DMS53 treated with DMSO at 0.1 percent for 48 hours (cell line): ENCODE measurements at regions not wholly inside any gene's neighbourhood (a gene's known extent, or its start where the extent isn't known, plus 50 kb on each side); places are given as distances from the start of the nearest gene placed in this dataset.
A peak's percentile ranks its signal among the peaks of the same experiment; 100 is the strongest.
"Not testable (repeated sequence)": the region's sequence is repeated elsewhere in the genome, so short reads cannot be mapped to it uniquely, and the experiment has no call there.

Experiments
- DNase-seq: peaks from one replicate; lab custom pipeline; 2025; ENCODE audit not compliant: unreplicated experiment; lab: John Stamatoyannopoulos, UW

DNA sequence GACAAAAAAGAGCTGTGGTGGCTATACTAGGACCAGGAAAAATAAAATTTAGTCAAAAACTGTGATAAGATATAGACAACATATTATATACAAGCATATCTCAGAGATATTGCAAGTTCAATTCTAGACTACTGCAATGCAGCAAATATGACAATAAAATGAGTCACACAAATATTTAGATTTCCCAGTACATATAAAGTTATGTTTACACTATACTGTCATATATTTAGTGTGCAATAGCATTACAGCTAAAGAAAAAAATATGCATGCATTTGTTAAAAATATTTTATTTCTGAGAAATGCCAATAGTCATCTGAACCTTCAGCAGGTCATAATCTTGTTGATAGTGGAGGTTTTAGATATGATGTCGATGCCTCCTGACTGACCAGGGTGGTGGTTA, 72.1 kb downstream of the AKR1C4 start:
- no peak for DNase-seq

DNA sequence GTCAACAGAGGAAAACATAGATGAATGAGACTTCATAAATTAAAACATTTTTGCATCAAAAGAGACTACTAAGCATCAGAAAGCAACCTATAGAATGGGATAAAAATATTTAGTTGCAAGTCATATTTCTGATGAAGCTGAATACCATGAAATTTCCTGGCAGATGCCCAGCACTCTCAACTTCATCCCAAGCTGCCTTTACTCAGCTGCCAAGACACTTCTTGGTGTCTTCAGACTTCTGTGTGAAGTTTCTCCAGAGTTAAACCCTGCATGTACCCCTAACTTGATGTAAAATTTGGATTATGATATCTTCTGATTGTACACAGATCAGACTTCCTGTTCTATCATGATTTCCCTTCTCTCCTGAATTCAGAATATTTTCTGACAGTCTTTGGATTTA, 73.2 kb downstream of the AKR1C4 start:
- DNase-seq: no peak

DNA sequence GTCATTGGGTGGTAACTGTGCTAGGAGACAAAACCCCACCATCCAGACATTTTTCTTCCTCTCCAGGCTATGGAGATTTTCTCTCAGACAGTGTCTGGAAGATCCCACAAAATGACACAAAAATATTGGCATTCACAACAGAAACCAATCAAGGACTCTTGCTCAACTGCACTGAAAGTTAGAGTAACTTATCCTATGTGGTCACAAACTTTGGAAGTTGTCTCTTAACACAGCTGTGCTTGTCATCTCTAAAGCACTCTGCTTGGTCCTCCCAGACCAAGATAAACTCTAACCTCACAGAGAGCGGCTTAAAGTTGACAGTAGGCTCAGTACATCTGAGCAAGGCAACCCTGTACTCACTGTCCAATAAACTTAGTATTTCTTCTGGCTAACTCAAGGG, 74.9 kb downstream of the AKR1C4 start:
- no peak for DNase-seq

DNA sequence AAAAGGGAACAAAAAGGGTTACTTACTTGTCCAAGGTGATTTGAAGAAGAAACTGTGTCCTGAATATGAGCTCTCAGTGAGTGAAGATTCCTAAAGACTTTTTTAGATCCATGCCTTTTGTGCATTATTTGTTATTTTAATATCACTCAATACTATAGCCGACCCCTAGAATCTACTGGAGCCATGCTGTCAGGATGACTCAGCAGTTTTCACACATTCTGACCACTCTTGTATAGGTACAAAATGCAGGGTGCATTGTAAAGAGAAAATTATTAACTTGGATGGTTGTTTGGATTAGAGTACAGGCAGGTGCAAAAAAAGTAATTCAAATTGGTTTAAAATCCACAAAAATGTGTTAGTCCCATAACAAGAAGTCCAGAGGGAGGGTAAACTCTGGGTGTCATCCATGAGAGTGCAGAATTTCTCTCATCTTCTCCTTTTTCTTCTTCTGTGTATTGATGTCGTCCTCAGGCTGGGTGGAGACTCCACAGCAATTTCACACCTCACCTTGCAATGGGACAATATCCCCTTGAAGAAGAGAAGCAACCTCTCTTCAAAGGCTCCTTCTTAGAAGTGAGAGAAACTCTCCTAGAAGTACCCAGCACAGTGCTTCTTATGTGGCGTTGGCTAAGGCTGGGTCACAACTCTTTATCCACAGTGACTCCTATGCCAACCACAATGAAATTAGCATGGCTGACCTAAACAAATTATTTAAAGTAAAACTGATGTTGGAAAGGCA, 75.6 kb downstream of the AKR1C4 start:
- DNase-seq: no peak

DNA sequence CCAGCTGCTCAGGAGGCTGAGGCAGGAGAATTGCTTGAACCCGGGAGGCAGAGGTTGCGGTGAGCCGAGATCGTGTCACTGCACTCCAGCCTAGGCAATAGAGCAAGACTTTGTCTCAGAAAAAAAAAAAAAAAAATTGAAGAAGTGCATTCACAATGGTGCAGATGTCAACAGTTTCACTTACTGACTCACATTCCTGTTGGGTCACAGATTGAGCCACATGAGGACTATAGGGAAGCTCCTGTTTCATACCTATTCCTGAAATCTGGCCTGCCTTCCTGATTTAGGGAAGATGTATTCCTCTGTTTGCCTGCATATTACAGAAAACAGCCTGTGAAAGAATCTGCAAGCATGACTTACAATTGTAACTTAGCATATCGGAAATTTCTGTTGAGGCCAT, 78.2 kb downstream of the AKR1C4 start:
- no peak for DNase-seq

DNA sequence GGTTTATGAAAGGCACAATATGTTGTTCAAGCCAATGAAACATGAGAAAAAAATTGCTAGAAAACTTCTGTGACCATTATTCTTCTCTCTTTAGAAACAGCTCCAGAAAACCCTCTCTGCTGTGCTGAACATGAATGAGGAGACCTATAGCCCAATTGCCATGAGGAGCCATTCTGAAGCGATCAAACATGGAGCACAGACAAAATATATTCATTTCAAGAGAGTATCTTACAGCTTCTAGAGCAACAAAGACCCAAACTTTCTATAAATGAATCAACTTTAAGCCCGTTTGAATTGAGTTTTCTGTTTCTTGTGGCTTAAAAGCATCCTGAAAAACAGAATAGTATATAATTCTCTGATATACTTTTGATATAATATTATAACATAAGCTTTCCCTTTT, 83.4 kb upstream of the UCN3 start:
- DNase-seq: no peak

DNA sequence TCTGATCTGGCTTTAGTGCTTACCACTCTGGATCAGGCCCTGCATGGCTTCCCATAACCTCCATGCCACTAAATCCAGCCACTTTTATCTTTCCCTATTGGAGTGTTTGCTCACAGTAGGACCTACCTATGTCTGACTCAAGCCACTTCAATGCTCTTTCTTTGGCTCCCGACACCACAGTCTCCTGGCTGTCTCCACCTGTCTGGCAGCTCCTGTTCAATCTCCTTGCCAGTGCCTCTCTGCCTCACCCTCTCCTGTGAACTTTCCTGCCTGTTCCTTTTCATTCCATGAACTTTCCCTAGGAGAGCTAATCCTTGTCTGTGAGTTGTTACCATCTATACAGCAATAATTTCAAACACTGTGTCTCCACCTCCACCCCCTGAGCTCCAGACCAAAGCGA, 82.6 kb upstream of the UCN3 start:
- DNase-seq: no peak

DNA sequence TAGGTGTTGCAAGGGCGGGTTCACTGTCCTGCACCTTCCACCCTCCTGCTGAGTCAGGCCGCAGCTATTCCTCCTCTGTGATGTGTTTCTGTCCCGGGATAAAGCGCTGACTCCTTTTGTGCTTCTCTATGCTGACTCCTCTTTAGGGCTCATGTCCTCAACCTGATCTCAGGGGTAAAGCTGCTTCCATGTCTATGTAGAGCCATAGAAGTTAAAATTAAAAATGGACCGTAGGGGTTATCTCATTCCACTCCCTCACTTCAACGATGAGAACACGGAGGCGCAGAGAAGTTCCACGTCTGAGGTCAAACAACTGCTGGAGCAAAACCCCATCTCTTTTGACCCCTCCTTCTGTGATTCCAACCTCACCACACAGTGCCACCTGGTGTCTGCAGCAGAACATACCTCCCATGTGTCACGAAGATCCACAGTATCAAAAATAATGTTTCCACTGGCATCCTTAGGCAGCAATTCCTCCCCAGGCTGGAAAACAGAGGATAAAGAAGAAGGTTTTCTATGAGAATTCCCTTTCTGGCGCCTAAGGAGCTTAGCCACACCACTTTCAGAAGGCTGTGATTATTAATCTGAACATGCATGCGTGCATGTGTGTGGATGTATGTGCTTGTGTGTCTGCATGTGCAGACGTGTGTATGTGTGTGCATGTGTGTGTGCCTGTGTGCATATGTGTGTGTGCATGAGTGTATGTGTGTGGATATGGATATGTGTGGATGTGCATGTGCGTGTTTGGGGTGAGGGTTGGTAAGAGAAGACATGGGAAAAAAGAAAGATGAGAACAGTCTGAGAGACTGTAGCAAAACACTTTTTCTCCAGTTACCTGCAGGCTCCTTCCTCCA, 81.2 kb upstream of the UCN3 start:
- peak; percentile 42 for DNase-seq

DNA sequence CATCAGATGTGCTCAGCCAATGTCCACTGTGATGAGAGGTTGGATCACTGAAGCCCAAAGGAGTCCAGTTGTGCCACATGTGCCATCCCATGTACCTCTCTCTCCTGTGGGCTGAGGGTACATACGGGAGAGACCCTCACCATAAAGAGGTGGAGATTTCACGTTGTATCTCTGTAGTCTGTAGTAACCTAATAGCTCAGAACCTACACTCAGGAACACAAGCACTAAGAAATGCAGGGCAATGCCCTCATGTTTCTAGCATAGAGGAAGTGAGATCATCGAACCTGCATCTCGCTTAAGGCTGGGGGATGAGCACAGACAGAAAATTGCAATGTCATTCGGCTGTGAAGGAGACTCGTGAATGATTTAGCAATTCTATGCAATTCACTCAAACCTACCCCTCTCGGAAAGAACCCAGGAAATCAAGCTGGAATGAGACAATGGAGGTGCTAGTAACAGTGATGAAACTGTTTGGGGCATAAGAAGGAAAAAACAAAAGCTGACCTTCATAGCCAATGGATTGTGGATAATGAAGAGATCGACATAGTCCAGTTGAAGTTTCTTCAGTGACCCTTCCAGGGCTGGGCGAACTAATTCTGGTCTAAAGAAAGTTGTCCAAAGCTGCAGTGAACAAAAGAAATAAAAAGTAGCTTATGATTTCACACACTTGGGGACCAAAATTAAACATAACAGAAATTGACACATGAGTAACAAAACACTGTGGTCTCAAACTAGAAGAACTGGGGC, 80.3 kb upstream of the UCN3 start:
- DNase-seq: no peak

DNA sequence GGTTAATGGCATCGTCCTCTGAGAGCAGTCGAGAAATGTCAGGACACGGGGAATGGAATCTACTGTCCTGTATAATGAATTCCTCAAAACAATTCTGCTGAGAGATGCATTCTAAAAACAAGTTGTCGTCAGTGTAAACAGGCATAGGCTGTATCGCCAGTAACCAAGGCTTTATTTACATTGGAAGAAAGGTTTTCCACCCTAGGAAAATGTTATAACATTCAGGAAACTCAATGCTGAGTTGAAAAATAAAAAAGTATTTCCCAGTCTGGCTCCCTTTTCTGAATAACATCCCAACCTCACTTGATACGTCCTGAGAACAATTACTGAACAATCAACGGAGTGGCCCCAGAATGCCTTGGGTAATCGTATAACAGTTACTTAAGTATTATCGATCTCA, 79.6 kb upstream of the UCN3 start:
- no peak for DNase-seq

DNA sequence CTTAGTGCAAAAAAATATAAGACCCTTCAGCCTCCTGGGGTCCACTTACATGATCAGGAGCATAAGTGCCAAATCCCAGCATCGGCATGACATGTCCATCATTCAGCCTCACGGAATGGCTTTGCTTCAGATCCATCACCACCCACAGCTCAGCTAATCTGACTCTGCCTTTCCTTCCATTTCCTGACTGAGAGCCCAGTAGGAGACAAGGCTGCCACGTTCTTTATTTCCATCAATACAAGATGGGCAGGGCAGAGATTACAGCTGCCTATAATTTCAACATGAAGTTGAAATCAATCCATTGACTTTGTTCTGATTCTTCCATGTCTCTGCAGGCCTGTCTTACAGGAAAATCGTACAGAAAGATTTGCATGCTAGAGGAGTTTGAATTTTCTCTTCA, 76.4 kb upstream of the UCN3 start:
- no peak for DNase-seq

DNA sequence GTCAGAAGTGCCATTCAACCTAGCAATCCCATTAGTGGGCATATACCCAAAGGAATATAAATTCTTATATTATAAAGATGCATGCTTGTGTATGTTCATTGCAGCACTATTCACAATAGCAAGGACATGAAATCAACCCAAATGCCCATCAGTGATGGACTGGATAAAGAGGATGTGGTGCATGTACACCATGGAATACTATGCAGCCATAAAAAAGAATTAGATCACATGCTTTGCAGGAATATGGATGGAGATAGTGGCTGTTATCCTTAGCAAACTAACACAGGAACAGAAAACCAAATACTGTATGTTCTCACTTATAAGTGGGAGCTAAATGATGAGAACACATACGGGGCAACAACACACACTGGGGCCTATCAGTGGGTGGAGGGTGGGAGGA, 75.5 kb upstream of the UCN3 start:
- DNase-seq: not testable (repeated sequence)

DNA sequence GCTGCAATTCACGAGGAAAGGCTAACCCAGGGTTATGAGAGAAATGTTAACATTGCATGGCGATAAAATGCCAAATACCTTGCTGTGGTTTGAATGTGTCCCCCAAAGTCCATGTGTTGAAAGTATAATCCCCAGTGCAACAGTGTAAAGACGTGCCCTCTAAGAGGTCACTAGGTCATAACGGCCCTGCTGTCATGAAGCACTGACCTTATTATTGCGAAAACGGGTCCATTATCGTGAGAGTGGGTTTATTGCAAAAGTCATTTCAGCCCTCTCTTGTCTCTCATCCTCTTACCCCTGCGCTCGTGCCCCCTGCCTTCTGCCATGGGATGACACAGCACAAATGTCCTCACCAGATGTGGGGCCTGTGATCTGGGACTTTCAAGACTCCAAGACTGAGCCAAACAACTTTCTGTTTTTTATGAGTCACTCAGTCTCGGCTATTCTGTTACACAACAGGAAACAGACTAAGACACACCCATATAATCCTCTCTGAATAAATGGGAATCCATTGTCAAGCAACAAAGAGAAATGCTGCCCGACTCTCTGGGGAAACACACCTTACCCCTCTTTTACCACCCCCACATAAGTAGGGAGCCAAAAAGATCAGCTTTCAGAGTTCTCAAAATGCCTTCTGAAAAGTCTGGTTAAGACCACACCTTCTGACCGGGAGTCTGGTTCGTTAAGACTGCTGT, 73.1 kb upstream of the UCN3 start:
- no peak for DNase-seq

DNA sequence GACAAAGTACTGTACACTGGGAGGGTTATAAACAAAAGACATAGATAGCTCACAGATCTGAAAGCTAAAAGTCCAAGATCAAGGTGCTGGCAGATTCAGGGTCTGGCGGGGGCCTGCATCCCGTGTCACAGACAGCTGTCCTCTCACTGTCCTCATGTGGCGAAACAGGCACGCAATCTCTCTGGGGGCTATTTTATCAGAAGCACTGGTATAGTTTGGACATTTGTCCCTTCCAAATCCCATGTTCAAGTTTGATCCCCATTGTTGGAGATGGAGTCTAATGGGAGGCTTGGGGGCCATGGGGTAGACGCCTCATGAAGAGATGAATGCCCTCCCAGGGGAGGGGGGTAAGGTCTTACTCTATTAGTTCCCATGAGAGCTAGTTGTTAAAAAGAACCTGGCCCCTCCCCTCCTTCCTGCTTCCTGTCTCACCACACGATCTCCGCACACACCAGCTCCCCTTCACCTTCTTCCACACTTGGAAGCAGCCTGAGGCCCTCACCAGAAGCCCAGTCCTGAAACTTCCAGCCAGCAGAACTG, 72.5 kb upstream of the UCN3 start:
- no peak for DNase-seq

DNA sequence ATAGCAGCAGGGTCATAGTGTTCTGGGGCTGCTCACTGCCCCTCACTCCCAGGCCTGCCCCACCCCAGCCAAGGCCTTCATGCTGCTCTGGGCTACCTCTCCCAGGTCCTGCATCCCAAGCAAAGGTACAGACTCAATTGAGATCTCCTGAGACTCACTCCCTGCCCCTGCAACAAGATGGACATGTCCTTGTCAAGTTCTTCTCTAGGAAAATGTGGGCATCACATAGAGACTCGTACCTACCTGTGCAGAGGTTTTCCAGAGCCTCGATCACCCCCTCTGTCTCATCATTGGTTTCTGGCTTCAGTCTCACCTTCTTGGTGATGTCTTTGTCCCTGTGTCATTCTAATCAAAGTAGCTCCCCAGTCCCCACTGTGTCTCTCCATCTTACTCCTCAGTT, 71.8 kb upstream of the UCN3 start:
- not testable (repeated sequence) for DNase-seq

DNA sequence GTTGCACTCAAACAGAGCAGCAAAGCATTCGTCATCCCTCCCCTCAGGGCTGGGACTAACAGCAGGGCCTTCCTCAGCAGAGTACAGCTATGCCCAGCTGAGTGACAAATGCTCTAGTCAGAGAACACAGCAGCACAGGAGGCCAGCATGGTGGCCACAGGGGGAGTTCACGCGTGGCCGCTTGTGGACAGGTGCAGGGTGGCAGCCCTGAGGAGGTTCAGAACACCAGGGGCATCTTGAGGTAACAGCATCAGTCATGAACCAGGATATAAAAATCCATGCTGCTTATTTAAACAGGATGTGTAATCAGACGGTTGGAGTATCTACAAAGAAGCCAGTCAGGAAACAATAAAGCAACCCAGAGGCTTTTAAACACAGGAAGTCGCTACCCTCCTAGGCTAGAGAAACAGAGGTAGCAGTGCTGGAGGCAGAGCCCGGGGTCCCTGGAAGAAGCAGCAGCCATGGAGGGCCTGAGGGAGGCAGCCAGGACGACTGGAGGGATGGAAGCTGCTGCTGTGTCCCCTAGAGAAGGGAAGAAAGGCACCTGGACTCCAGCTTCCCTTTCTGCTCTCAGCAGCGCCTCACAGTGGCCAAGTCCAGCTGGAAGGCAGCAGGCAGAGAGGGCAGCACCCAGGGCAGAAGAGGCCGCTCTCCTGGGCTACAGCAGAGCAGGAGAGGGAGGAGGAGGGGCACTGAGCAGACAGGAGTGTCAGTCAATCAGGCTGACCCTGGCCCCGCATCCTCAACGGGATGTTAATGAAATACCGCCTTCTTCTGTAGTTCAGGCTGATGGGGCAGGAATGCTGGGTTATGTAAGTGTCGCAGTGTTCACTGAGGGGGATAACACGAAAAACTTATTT, 70.8 kb upstream of the UCN3 start:
- DNase-seq: peak; percentile 60

DNA sequence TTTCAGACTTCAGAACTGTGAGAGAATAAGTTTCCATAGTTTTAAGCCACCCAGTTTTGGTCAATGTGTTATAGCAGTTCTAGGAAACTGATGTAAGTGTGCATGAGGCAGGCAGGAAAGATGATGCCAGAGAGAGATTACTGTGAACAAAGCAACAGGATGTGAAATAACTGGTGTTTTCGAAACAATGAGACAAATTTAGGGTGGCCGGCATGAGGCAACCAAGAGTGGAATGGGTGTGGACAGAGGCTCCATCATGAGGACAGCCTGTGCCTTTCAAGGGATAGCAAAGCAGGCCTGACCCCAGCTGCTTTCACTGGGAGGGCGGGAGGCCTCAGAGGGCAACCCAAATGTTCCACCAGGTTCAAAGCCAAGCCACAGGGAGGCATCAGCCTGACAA, 67.3 kb upstream of the UCN3 start:
- DNase-seq: no peak

DNA sequence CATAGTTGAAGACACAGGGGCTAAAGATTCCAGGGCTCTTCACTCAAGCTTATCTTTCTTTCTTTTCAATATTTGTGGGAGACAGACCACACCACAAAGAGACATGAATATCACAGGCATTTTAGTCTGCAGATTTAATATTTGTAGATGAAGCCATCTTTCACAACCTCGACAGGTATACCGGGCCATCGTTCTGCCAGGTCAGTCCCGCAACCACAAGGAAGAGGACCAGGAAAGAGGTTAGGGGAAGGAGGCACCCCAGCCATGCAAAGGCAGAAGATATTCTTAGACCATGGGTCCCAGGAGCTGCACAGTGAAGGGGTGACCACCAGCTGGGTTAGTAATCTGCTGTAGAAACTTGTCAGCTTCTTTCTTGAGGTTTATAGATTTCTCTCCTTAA, 66.8 kb upstream of the UCN3 start:
- DNase-seq: no peak

DNA sequence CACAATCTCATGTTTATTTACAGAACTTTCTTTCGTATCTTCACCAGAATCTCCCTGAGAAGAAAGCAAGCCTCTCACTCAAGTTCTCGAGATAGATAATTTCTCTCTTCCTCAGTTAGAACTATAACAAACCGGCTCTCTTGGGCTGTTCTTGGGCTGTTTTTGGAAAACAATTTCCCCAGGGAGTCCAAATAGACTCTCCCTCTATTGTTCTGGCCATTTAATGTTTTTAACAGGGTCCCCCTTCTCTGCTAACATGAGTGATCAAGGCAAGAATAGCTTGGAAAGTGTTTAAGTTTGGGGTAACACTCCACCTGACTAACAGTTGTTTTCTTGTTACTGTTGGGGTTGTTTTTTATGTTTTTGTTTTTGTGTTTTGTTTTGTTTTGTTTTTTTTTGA, 64.8 kb upstream of the UCN3 start:
- DNase-seq: no peak

DNA sequence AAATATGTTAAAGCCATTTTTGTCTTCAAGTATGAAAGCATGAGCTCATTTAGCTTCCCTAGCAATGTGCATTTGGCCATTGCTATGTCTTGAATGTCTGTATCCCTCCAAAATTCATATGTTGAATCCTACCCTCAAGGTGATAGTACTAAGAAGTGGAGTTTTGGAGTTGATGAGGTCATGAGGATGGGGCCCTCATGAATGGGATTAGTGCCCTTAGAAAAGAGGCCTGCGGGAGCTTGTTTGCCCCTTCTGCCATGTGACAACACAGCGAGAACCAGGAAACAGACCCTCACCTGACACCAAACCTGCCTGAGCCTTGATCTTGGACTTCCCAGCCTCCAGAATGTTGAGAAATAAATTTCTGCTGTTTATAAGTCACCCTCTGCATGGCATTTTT, 61.3 kb upstream of the UCN3 start:
- no peak for DNase-seq
